HCT116 (cell line): ENCODE measurements at regions not wholly inside any gene's neighbourhood (a gene's known extent, or its start where the extent isn't known, plus 50 kb on each side); places are given as distances from the start of the nearest gene placed in this dataset.

ENCODE experiments used
- ATAC-seq: fragments of 200-7000 bp; cut with Tn5 transposase; 2 replicates; pipeline ENCODE4 v1.9.1; 2020; ENCODE audit warnings: mild to moderate bottlenecking, moderate library complexity
- BruUV-seq: library from RNA; stranded (reverse); fragments of 400-500 nt; replicated peaks from 2 replicates; lab custom pipeline; 2021; lab: Mats Ljungman, UMichigan
- CTCF ChIA-PET: fragments of 300-600 bp; sonication (Branson Sonifier 250); formaldehyde crosslinking; loops from one replicate; lab custom pipeline; 2021; ENCODE audit warnings: antibody characterized with exemption; lab: Charles Lee
- POLR2A ChIA-PET: fragments of 300-600, 350-600 bp; sonication (Branson Sonifier 250); formaldehyde crosslinking; loops from one replicate; lab custom pipeline; 2021; ENCODE audit warnings: antibody characterized with exemption; lab: Charles Lee
- RAD21 ChIA-PET, 2 experiments: fragments of 300-600 bp; sonication (Branson Sonifier 250); formaldehyde crosslinking; loops; one replicate each; lab custom pipeline; 2023; ENCODE audit warnings: low total read pairs in 2 of 2; ENCODE audit not compliant: uncharacterized antibody in 2 of 2, unreplicated experiment in 2 of 2, low non-redundant PET in 1 of 2; lab: Charles Lee
- DNase-seq: peaks from one replicate; pipeline ENCODE4 v3.0.0-alpha.2; 2010; ENCODE audit warnings: low read depth, low spot score
- H2AFZ ChIP-seq: fragments of 200-600 bp; shearing (Covaris generic), sonication (generic); 2 replicates; pipeline ENCODE4 v1.6.1; 2017; ENCODE audit warnings: low read depth, mixed run types, mixed read lengths, antibody characterized with exemption, low read length; ENCODE audit not compliant: poor library complexity, severe bottlenecking
- H3K27ac ChIP-seq: 2 replicates; pipeline ENCODE4 v1.5.1; 2012; ENCODE audit warnings: low read depth, low read length
- H3K27me3 ChIP-seq: fragments of 200-600 bp; sonication (generic); 2 replicates; pipeline ENCODE4 v1.6.1; 2016; ENCODE audit warnings: mixed run types, low read length, mixed read lengths; ENCODE audit not compliant: insufficient read depth
- H3K36me3 ChIP-seq, 2 experiments: fragments of 200-500 bp in 1 of 2; fragments of 200-600 bp in 1 of 2; sonication (Bioruptor generic) in 1 of 2; sonication (generic) in 1 of 2; 2 replicates each; pipeline versions ENCODE4 v1.5.1 to v1.6.1; 2014 to 2016; ENCODE audit warnings: low read length in 2 of 2, inconsistent platforms in 1 of 2, mixed read lengths in 1 of 2, mixed run types in 1 of 2; ENCODE audit not compliant: insufficient read depth in 2 of 2, control insufficient read depth in 1 of 2
- H3K4me1 ChIP-seq, 2 experiments: fragments of 200-600 bp in 1 of 2; sonication (generic) in 1 of 2; 2 replicates each; pipeline versions ENCODE4 v1.5.1 to v1.6.1; 2012 to 2017; ENCODE audit warnings: low read length in 2 of 2, inconsistent platforms in 1 of 2, mild to moderate bottlenecking in 1 of 2, mixed read lengths in 1 of 2, mixed run types in 1 of 2, moderate library complexity in 1 of 2; ENCODE audit not compliant: insufficient read depth in 2 of 2, control insufficient read depth in 1 of 2
- H3K4me2 ChIP-seq: fragments of 200-600 bp; sonication (generic); 2 replicates; pipeline ENCODE4 v1.6.1; 2017; ENCODE audit warnings: mixed run types, low read length, mixed read lengths
- H3K4me3 ChIP-seq, 2 experiments: fragments of 200-600 bp in 1 of 2; sonication (generic) in 1 of 2; replicated peaks in 1 of 2; 2 replicates each; pipeline ENCODE4 v1.5.1; 2011 to 2016; ENCODE audit warnings: low read length in 2 of 2, control low read depth in 1 of 2, low read depth in 1 of 2, mild to moderate bottlenecking in 1 of 2, mixed read lengths in 1 of 2, mixed run types in 1 of 2
- H3K79me2 ChIP-seq: fragments of 200-600 bp; sonication (generic); 2 replicates; pipeline ENCODE4 v1.6.1; 2017; ENCODE audit warnings: mild to moderate bottlenecking, mixed run types, low read length, moderate library complexity, mixed read lengths; ENCODE audit not compliant: insufficient read depth
- H3K9ac ChIP-seq: fragments of 200-600 bp; sonication (generic); 2 replicates; pipeline ENCODE4 v1.6.1; 2016; ENCODE audit warnings: low read length, mixed read lengths
- H3K9me2 ChIP-seq: fragments of 200-600 bp; sonication (generic), shearing (Covaris generic); 2 replicates; pipeline ENCODE4 v1.6.1; 2017; ENCODE audit warnings: mixed run types, mild to moderate bottlenecking, moderate library complexity; ENCODE audit not compliant: insufficient read depth
- H3K9me3 ChIP-seq, 2 experiments: fragments of 200-500 bp in 1 of 2; fragments of 200-600 bp in 1 of 2; sonication (Bioruptor generic) in 1 of 2; sonication (generic) in 1 of 2; 2 replicates each; pipeline ENCODE4 v1.6.1; 2014 to 2017; ENCODE audit warnings: low read length in 2 of 2, mixed read lengths in 2 of 2, inconsistent platforms in 1 of 2, low read depth in 1 of 2, mild to moderate bottlenecking in 1 of 2, mixed run types in 1 of 2, moderate library complexity in 1 of 2; ENCODE audit not compliant: control insufficient read depth in 1 of 2, insufficient read depth in 1 of 2
- H4K20me1 ChIP-seq: fragments of 200-600 bp; sonication (generic), shearing (Covaris generic); 2 replicates; pipeline ENCODE4 v1.6.1; 2017; ENCODE audit warnings: mixed run types, mild to moderate bottlenecking, moderate library complexity; ENCODE audit not compliant: insufficient read depth
- CEBPB ChIP-seq: IDR thresholded peaks from 2 replicates; pipeline ENCODE4 v1.6.1; 2012; ENCODE audit warnings: low read depth
- EGR1 ChIP-seq: IDR thresholded peaks from 2 replicates; pipeline ENCODE4 v1.6.1; 2012; ENCODE audit warnings: low read depth
- ELF1 ChIP-seq: IDR thresholded peaks from 2 replicates; pipeline ENCODE4 v1.6.1; 2012; ENCODE audit warnings: low read depth, borderline replicate concordance
- EZH2 ChIP-seq: fragments of 200-600 bp; sonication (generic); IDR thresholded peaks from 2 replicates; pipeline ENCODE4 v1.6.1; 2017; ENCODE audit warnings: antibody characterized with exemption, mixed run types
- FOSL1 ChIP-seq: IDR thresholded peaks from 2 replicates; pipeline ENCODE4 v1.6.1; 2012; ENCODE audit warnings: low read depth
- JUND ChIP-seq: IDR thresholded peaks from 2 replicates; pipeline ENCODE4 v1.6.1; 2012
- POLR2A ChIP-seq: IDR thresholded peaks from 2 replicates; pipeline ENCODE4 v1.7.0; 2011; ENCODE audit warnings: borderline replicate concordance; ENCODE audit not compliant: insufficient read depth, insufficient read length; ENCODE audit errors: extremely low read depth
- POLR2AphosphoS5 ChIP-seq: IDR thresholded peaks from 2 replicates; pipeline ENCODE4 v1.6.1; 2011; ENCODE audit warnings: mild to moderate bottlenecking, low read depth, low read length, moderate library complexity
- RAD21 ChIP-seq: IDR thresholded peaks from 2 replicates; pipeline ENCODE4 v1.6.1; 2012; ENCODE audit warnings: low read depth, mild to moderate bottlenecking
- SIN3A ChIP-seq: IDR thresholded peaks from 2 replicates; pipeline ENCODE4 v1.6.1; 2012; ENCODE audit warnings: low read depth
- SP1 ChIP-seq: IDR thresholded peaks from 2 replicates; pipeline ENCODE4 v1.6.1; 2012; ENCODE audit warnings: low read depth
- SRF ChIP-seq: IDR thresholded peaks from 2 replicates; pipeline ENCODE4 v1.6.1; 2012; ENCODE audit warnings: low read depth
- TCF7L2 ChIP-seq: IDR thresholded peaks from 2 replicates; pipeline ENCODE4 v1.7.0; 2011; ENCODE audit warnings: borderline replicate concordance, inconsistent platforms; ENCODE audit not compliant: insufficient read depth, insufficient read length; ENCODE audit errors: extremely low read depth
- YY1 ChIP-seq: IDR thresholded peaks from 2 replicates; pipeline ENCODE4 v1.6.1; 2011; ENCODE audit warnings: low read length, low read depth, moderate library complexity, mild to moderate bottlenecking; ENCODE audit not compliant: insufficient replicate concordance; ENCODE audit errors: extremely low read depth
- ZFX ChIP-seq: fragments of 450-650 bp; IDR thresholded peaks from 2 replicates; pipeline ENCODE4 v1.6.1; 2017
- intact Hi-C: fragments of 100-400 bp; cut with micrococcal nuclease; formaldehyde crosslinking; loops from 2 replicates; pipeline ENCODE4 v1.10.0; 2022
- TF ChIP-seq, protein P1 (sequence below), 3 experiments: fragments of 200-600 bp in 1 of 3; sonication (generic) in 1 of 3; IDR thresholded peaks in 2 of 3; conservative IDR thresholded peaks in 1 of 3; 2 replicates each; pipeline ENCODE4 v1.5.1; 2012 to 2017; ENCODE audit warnings: low read depth in 2 of 3, low read length in 2 of 3, antibody characterized with exemption in 1 of 3, borderline replicate concordance in 1 of 3, control low read depth in 1 of 3, mild to moderate bottlenecking in 1 of 3, mixed read lengths in 1 of 3, mixed run types in 1 of 3, moderate library complexity in 1 of 3; ENCODE audit not compliant: insufficient read depth in 1 of 3
- TF ChIP-seq, protein P2 (sequence below): IDR thresholded peaks from 2 replicates; pipeline ENCODE4 v1.6.1; 2012
- TF ChIP-seq, protein P3 (sequence below): IDR thresholded peaks from 2 replicates; pipeline ENCODE4 v1.6.1; 2012; ENCODE audit warnings: low read depth
- TF ChIP-seq, protein P4 (sequence below): IDR thresholded peaks from 2 replicates; pipeline ENCODE4 v1.6.1; 2012
- TF ChIP-seq, protein P5 (sequence below): IDR thresholded peaks from 2 replicates; pipeline ENCODE4 v1.6.1; 2011; ENCODE audit warnings: mild to moderate bottlenecking, low read length, moderate library complexity; ENCODE audit not compliant: insufficient replicate concordance; ENCODE audit errors: extremely low read depth

- DNase-seq (no peak), ATAC-seq (no peak)
- no peaks in the 10 kb centered on the region for H3K36me3 ChIP-seq
- H3K9me3 ChIP-seq = no peaks in the 10 kb centered on the region
- no peaks in the 10 kb centered on the region for H4K20me1 ChIP-seq
- no peaks in the 10 kb centered on the region for H3K4me1 ChIP-seq
- RAD21 ChIA-PET = no interaction called here
- H2AFZ ChIP-seq = no peak overlapping the region
- TF ChIP-seq RAD21 (no peak), SP1 (no peak), POLR2A (no peak), EGR1 (no peak), FOSL1 (no peak), POLR2AphosphoS5 (no peak), ELF1 (no peak), SIN3A (no peak), YY1 (no peak), SRF (no peak), CEBPB (no peak), EZH2 (no peak), JUND (no peak), ZFX (no peak), TCF7L2 (no peak)
- TF ChIP-seq, protein P1, sequence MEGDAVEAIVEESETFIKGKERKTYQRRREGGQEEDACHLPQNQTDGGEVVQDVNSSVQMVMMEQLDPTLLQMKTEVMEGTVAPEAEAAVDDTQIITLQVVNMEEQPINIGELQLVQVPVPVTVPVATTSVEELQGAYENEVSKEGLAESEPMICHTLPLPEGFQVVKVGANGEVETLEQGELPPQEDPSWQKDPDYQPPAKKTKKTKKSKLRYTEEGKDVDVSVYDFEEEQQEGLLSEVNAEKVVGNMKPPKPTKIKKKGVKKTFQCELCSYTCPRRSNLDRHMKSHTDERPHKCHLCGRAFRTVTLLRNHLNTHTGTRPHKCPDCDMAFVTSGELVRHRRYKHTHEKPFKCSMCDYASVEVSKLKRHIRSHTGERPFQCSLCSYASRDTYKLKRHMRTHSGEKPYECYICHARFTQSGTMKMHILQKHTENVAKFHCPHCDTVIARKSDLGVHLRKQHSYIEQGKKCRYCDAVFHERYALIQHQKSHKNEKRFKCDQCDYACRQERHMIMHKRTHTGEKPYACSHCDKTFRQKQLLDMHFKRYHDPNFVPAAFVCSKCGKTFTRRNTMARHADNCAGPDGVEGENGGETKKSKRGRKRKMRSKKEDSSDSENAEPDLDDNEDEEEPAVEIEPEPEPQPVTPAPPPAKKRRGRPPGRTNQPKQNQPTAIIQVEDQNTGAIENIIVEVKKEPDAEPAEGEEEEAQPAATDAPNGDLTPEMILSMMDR (IDR thresholded peaks at IDR 0.05 in 2 of 3, conservative IDR thresholded peaks at IDR 0.05 in 1 of 3; ENCODE audit: borderline replicate concordance in 1 of 3, insufficient read depth in 1 of 3, low read depth in 2 of 3, low read length in 2 of 3) = no peak
- TF ChIP-seq, protein P2, sequence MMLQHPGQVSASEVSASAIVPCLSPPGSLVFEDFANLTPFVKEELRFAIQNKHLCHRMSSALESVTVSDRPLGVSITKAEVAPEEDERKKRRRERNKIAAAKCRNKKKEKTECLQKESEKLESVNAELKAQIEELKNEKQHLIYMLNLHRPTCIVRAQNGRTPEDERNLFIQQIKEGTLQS = no peak
- TF ChIP-seq, protein P3, sequence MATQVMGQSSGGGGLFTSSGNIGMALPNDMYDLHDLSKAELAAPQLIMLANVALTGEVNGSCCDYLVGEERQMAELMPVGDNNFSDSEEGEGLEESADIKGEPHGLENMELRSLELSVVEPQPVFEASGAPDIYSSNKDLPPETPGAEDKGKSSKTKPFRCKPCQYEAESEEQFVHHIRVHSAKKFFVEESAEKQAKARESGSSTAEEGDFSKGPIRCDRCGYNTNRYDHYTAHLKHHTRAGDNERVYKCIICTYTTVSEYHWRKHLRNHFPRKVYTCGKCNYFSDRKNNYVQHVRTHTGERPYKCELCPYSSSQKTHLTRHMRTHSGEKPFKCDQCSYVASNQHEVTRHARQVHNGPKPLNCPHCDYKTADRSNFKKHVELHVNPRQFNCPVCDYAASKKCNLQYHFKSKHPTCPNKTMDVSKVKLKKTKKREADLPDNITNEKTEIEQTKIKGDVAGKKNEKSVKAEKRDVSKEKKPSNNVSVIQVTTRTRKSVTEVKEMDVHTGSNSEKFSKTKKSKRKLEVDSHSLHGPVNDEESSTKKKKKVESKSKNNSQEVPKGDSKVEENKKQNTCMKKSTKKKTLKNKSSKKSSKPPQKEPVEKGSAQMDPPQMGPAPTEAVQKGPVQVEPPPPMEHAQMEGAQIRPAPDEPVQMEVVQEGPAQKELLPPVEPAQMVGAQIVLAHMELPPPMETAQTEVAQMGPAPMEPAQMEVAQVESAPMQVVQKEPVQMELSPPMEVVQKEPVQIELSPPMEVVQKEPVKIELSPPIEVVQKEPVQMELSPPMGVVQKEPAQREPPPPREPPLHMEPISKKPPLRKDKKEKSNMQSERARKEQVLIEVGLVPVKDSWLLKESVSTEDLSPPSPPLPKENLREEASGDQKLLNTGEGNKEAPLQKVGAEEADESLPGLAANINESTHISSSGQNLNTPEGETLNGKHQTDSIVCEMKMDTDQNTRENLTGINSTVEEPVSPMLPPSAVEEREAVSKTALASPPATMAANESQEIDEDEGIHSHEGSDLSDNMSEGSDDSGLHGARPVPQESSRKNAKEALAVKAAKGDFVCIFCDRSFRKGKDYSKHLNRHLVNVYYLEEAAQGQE = no peak
- TF ChIP-seq, protein P4, sequence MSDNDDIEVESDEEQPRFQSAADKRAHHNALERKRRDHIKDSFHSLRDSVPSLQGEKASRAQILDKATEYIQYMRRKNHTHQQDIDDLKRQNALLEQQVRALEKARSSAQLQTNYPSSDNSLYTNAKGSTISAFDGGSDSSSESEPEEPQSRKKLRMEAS = no peak
- TF ChIP-seq, protein P5, sequence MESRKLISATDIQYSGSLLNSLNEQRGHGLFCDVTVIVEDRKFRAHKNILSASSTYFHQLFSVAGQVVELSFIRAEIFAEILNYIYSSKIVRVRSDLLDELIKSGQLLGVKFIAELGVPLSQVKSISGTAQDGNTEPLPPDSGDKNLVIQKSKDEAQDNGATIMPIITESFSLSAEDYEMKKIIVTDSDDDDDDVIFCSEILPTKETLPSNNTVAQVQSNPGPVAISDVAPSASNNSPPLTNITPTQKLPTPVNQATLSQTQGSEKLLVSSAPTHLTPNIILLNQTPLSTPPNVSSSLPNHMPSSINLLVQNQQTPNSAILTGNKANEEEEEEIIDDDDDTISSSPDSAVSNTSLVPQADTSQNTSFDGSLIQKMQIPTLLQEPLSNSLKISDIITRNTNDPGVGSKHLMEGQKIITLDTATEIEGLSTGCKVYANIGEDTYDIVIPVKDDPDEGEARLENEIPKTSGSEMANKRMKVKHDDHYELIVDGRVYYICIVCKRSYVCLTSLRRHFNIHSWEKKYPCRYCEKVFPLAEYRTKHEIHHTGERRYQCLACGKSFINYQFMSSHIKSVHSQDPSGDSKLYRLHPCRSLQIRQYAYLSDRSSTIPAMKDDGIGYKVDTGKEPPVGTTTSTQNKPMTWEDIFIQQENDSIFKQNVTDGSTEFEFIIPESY = no peak
- H3K27ac ChIP-seq = no peak overlapping the region
- no peaks in the 10 kb centered on the region for H3K79me2 ChIP-seq
- CTCF ChIA-PET = no interaction called here
- no peaks in the 10 kb centered on the region for H3K9me2 ChIP-seq
- no peak overlapping the region for H3K4me3 ChIP-seq
- POLR2A ChIA-PET = no interaction called here
- H3K4me2 ChIP-seq = no peak overlapping the region
- intact Hi-C loops = no loop called here
- H3K9ac ChIP-seq = no peak overlapping the region
- BruUV-seq = no TSS peak
- peaks cover 26% of the 10 kb centered on the region for H3K27me3 ChIP-seq
These were observed 122.9 kb upstream of the RASGEF1B start for GRCh38 chr4:81594490-81595159.
